HepG2 (cell line): ENCODE measurements at regions not wholly inside any gene's neighbourhood (a gene's known extent, or its start where the extent isn't known, plus 50 kb on each side); places are given as distances from the start of the nearest gene placed in this dataset.

Experiments used
- ATAC-seq: fragments of 200-7000 bp; cut with Tn5 transposase; 3 replicates; pipeline ENCODE4 v1.9.1; 2020; ENCODE audit warnings: mild to moderate bottlenecking, moderate library complexity
- BruUV-seq: library from RNA; stranded (reverse); fragments of 400-500 nt; replicated peaks from 2 replicates; lab custom pipeline; 2021; lab: Mats Ljungman, UMichigan
- CTCF ChIA-PET: fragments of 300-600 bp; formaldehyde crosslinking; extraction: SDS; loops from one replicate; lab custom pipeline; 2021; ENCODE audit warnings: low total read pairs, inconsistent platforms, low intra/inter-chr PET ratio; lab: Yijun Ruan, JAX
- POLR2A ChIA-PET: fragments of 350-600 bp; sonication (Branson Sonifier 250); formaldehyde crosslinking; loops from one replicate; lab custom pipeline; 2020; ENCODE audit warnings: antibody characterized with exemption, inconsistent platforms; lab: Yijun Ruan, JAX
- DNase-seq: peaks from one replicate; pipeline ENCODE4 v3.0.0-alpha.2; 2015; ENCODE audit warnings: low spot score
- FAIRE-seq: peaks from 3 replicates; lab custom pipeline; 2011; peaks lifted over from hg19 to GRCh38; lab: Jason Lieb, UNC
- H2AFZ ChIP-seq: one replicate; pipeline ENCODE4 v1.6.1; 2011; ENCODE audit warnings: low read length, inconsistent platforms
- H3K27ac ChIP-seq: fragments of 300-600 bp; 3 replicates; pipeline ENCODE4 v1.8.0; 2011; ENCODE audit warnings: mixed run types, mild to moderate bottlenecking, mixed read lengths, low read length, inconsistent platforms; ENCODE audit not compliant: insufficient read depth; ENCODE audit errors: extremely low read length
- H3K27me3 ChIP-seq, 2 experiments: fragments of 200-600 bp in 1 of 2; 2 replicates in 1 of 2; 3 replicates in 1 of 2; pipeline versions ENCODE4 v1.6.0 to v1.8.0; 2011; ENCODE audit warnings: low read length in 2 of 2, mild to moderate bottlenecking in 2 of 2, moderate library complexity in 2 of 2, inconsistent platforms in 1 of 2; ENCODE audit not compliant: insufficient read depth in 2 of 2, control insufficient read depth in 1 of 2
- H3K36me3 ChIP-seq, 2 experiments: fragments of 200-600 bp in 1 of 2; replicated peaks in 1 of 2; 2 replicates in 1 of 2; 3 replicates in 1 of 2; pipeline versions ENCODE4 v1.5.1 to v1.8.0; 2011; ENCODE audit warnings: low read length in 2 of 2, inconsistent platforms in 1 of 2; ENCODE audit not compliant: insufficient read depth in 2 of 2, control insufficient read depth in 1 of 2
- H3K4me1 ChIP-seq: 2 replicates; pipeline ENCODE4 v1.5.1; 2012; ENCODE audit warnings: low read length, inconsistent platforms; ENCODE audit not compliant: insufficient read depth
- H3K4me2 ChIP-seq: 2 replicates; pipeline ENCODE4 v1.6.0; 2011; ENCODE audit warnings: low read depth, low read length, inconsistent platforms
- H3K4me3 ChIP-seq, 3 experiments: fragments of 200-600 bp in 1 of 3; sonication (generic), shearing (Covaris generic) in 1 of 3; replicated peaks in 1 of 3; 2 replicates each; pipeline ENCODE4 v1.5.1; 2011 to 2016; ENCODE audit warnings: low read length in 3 of 3, inconsistent platforms in 2 of 3, low read depth in 2 of 3, mild to moderate bottlenecking in 2 of 3, control low read depth in 1 of 3, mixed read lengths in 1 of 3; ENCODE audit not compliant: insufficient read depth in 1 of 3
- H3K79me2 ChIP-seq: one replicate; pipeline ENCODE4 v1.6.1; 2011; ENCODE audit warnings: low read length, inconsistent platforms; ENCODE audit not compliant: insufficient read depth
- H3K9ac ChIP-seq: 2 replicates; pipeline ENCODE4 v1.6.0; 2011; ENCODE audit warnings: mild to moderate bottlenecking, low read depth, low read length, inconsistent platforms; ENCODE audit not compliant: insufficient read depth
- H3K9me3 ChIP-seq: 2 replicates; pipeline ENCODE4 v1.5.1; 2012; ENCODE audit warnings: mild to moderate bottlenecking, low read length
- H4K20me1 ChIP-seq: 2 replicates; pipeline ENCODE4 v1.6.0; 2011; ENCODE audit warnings: inconsistent platforms, mild to moderate bottlenecking, low read length, moderate library complexity; ENCODE audit not compliant: insufficient read depth
- EED ChIP-seq: sonication (generic); formaldehyde crosslinking; IDR thresholded peaks from 2 replicates; pipeline ENCODE4 v1.5.0; 2020; ENCODE audit warnings: mild to moderate bottlenecking, missing genetic modification reagents
- ELF3 ChIP-seq: IDR thresholded peaks from 2 replicates; pipeline ENCODE4 v1.6.1; 2016; ENCODE audit warnings: missing genetic modification reagents, missing compliant biosample characterization
- KDM5B ChIP-seq: sonication (generic); formaldehyde crosslinking; IDR thresholded peaks from 2 replicates; pipeline ENCODE4 v1.4.0; 2020; ENCODE audit warnings: missing genetic modification reagents, mild to moderate bottlenecking, borderline replicate concordance
- NAIF1 ChIP-seq: sonication (generic); formaldehyde crosslinking; IDR thresholded peaks from 2 replicates; pipeline ENCODE4 v1.5.0; 2020; ENCODE audit warnings: mild to moderate bottlenecking, missing genetic modification reagents, borderline replicate concordance
- NFRKB ChIP-seq: fragments of 450-650 bp; IDR thresholded peaks from 2 replicates; pipeline ENCODE4 v1.6.1; 2017
- PAX8 ChIP-seq: sonication (generic); formaldehyde crosslinking; IDR thresholded peaks from 2 replicates; pipeline ENCODE4 v1.8.0; 2022; ENCODE audit warnings: mild to moderate bottlenecking, missing genetic modification reagents, borderline replicate concordance
- POLR2A ChIP-seq, 2 experiments: IDR thresholded peaks; 2 replicates each; pipeline ENCODE4 v1.6.1; 2011; ENCODE audit warnings: low read depth in 2 of 2, low read length in 2 of 2, mild to moderate bottlenecking in 1 of 2, moderate library complexity in 1 of 2; ENCODE audit not compliant: insufficient read depth in 1 of 2
- ZBTB39 ChIP-seq: sonication (generic); formaldehyde crosslinking; IDR thresholded peaks from 2 replicates; pipeline ENCODE4 v1.5.0; 2020; ENCODE audit warnings: missing genetic modification reagents
- WGBS: methylation state at CpG from one replicate; pipeline ENCODE4 v1.1.6; 2017; ENCODE audit warnings: low lambda C conversion rate; 5-methylcytosine and 5-hydroxymethylcytosine counted together
- in situ Hi-C: cut with HindIII; loops from 2 replicates; pipeline ENCODE4 v1.10.0; 2017; ENCODE audit warnings: low pct_unique_long_range_greater_than_20kb; ENCODE audit not compliant: extremely low pct_ligation_motif_present
- intact Hi-C: fragments of 100-400 bp; cut with micrococcal nuclease; formaldehyde crosslinking; loops from one replicate; pipeline ENCODE4 v1.10.0; 2022; ENCODE audit not compliant: unreplicated experiment
- TF ChIP-seq, protein P1 (sequence below): IDR thresholded peaks from 2 replicates; pipeline ENCODE4 v1.6.1; 2012; ENCODE audit warnings: low read length, improper control_type of control experiment
- TF ChIP-seq, protein P2 (sequence below): IDR thresholded peaks from 2 replicates; pipeline ENCODE4 v1.6.1; 2012; ENCODE audit warnings: inconsistent platforms

DNA sequence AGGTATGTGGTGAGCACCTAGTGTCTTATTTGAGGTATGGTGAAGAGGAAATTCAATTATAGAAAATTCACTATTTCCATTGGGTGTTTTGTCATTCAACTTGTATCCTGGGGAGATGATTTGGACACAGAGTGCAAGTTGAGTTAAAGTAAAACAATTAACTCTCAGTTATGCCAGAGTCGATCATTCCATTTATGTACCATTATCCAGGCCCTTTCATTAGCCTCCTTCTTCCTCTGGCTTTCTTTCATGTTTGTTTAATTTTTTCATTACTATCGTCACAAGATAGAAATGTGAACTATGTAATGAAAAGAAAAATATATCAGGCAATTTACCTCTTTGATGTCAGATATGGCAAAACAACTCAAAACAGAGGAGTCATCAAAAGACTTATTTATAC is 1347.2 kb upstream of the NUDT12 start:
- no peaks in the 10 kb centered on the region for H3K27me3 ChIP-seq
- no peak overlapping the region for H2AFZ ChIP-seq
- no peak overlapping the region for H3K4me3 ChIP-seq
- TF ChIP-seq POLR2A (IDR thresholded peaks at IDR 0.05; ENCODE audit: insufficient read depth in 1 of 2, low read depth in 2 of 2, low read length in 2 of 2) (no peak), ZBTB39 (CRISPR knock-in tag) (no peak), KDM5B (CRISPR knock-in tag) (no peak), EED (no peak), ELF3 (no peak), NAIF1 (CRISPR knock-in tag) (no peak), PAX8 (CRISPR knock-in tag) (no peak), NFRKB (no peak)
- TF ChIP-seq, protein P1, sequence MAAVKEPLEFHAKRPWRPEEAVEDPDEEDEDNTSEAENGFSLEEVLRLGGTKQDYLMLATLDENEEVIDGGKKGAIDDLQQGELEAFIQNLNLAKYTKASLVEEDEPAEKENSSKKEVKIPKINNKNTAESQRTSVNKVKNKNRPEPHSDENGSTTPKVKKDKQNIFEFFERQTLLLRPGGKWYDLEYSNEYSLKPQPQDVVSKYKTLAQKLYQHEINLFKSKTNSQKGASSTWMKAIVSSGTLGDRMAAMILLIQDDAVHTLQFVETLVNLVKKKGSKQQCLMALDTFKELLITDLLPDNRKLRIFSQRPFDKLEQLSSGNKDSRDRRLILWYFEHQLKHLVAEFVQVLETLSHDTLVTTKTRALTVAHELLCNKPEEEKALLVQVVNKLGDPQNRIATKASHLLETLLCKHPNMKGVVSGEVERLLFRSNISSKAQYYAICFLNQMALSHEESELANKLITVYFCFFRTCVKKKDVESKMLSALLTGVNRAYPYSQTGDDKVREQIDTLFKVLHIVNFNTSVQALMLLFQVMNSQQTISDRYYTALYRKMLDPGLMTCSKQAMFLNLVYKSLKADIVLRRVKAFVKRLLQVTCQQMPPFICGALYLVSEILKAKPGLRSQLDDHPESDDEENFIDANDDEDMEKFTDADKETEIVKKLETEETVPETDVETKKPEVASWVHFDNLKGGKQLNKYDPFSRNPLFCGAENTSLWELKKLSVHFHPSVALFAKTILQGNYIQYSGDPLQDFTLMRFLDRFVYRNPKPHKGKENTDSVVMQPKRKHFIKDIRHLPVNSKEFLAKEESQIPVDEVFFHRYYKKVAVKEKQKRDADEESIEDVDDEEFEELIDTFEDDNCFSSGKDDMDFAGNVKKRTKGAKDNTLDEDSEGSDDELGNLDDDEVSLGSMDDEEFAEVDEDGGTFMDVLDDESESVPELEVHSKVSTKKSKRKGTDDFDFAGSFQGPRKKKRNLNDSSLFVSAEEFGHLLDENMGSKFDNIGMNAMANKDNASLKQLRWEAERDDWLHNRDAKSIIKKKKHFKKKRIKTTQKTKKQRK, result no peak
- TF ChIP-seq, protein P2, sequence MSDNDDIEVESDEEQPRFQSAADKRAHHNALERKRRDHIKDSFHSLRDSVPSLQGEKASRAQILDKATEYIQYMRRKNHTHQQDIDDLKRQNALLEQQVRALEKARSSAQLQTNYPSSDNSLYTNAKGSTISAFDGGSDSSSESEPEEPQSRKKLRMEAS, result no peak
- no peaks in the 10 kb centered on the region for H3K9me3 ChIP-seq
- WGBS, result 11% methylated on average over 2 of the region's 2 CpGs
- no peak overlapping the region for H3K27ac ChIP-seq
- CTCF ChIA-PET, result no interaction called here
- peaks cover under 1% of the 10 kb centered on the region; the same call in 1 of the 2 replicates for H3K4me1 ChIP-seq
- H3K4me2 ChIP-seq, result no peak overlapping the region
- intact Hi-C loops (no loop called here), in situ Hi-C loops (no loop called here)
- H3K9ac ChIP-seq, result no peak overlapping the region
- POLR2A ChIA-PET, result no interaction called here
- no peaks in the 10 kb centered on the region for H3K79me2 ChIP-seq
- no peak for FAIRE-seq
- H4K20me1 ChIP-seq, result no peaks in the 10 kb centered on the region
- no TSS peak for BruUV-seq
- DNase-seq, result no peak
- H3K36me3 ChIP-seq, result no peaks in the 10 kb centered on the region
- ATAC-seq, result no peak
